ENCODE measurements at regions not wholly inside any gene's neighbourhood (a gene's known extent, or its start where the extent isn't known, plus 50 kb on each side); places are given as distances from the start of the nearest gene placed in this dataset.
"Not testable (repeated sequence)": the region's sequence is repeated elsewhere in the genome, so short reads cannot be mapped to it uniquely, and the experiment has no call there.

- Histone ChIP-seq H3K4me1 (ENCODE audit: control insufficient read depth in 2 of 2, insufficient read depth in 2 of 2, low read length in 1 of 2) (no peaks in the 10 kb centered on the region), H3K36me3 (ENCODE audit: control insufficient read depth in 2 of 2, insufficient read depth in 2 of 2, low read length in 1 of 2) (no peaks in the 10 kb centered on the region), H3K9me3 (ENCODE audit: control insufficient read depth in 2 of 2, insufficient read depth in 1 of 2, low read depth in 1 of 2, low read length in 1 of 2) (peaks cover 8 to 10% of the 10 kb centered on the region in 2 donors), H3K4me3 (ENCODE audit: low read depth in 1 of 2, low read length in 2 of 2) (no peak overlapping the region), H3K27ac (ENCODE audit: low read depth in 2 of 2, low read length in 1 of 2) (no peak overlapping the region), H3K27me3 (ENCODE audit: control insufficient read depth in 1 of 2, insufficient read depth in 2 of 2, low read length in 2 of 2) (no peaks in the 10 kb centered on the region)
- 74 to 78% methylated on average over 2 of the region's 2 CpGs for WGBS, 2 donors
Observed at GRCh38 chr5:87605663-87606062, 192.9 kb upstream of the CCNH start.

GRCh38 chr5:87599778-87600177 lies 187.0 kb upstream of the CCNH start:
- Histone ChIP-seq H3K27me3 (ENCODE audit: control insufficient read depth in 1 of 2, insufficient read depth in 2 of 2, low read length in 2 of 2) (no peaks in the 10 kb centered on the region), H3K4me1 (ENCODE audit: control insufficient read depth in 2 of 2, insufficient read depth in 2 of 2, low read length in 1 of 2) (no peaks in the 10 kb centered on the region), H3K27ac (ENCODE audit: low read depth in 2 of 2, low read length in 1 of 2) (no peak overlapping the region), H3K36me3 (ENCODE audit: control insufficient read depth in 2 of 2, insufficient read depth in 2 of 2, low read length in 1 of 2) (no peaks in the 10 kb centered on the region), H3K9me3 (ENCODE audit: control insufficient read depth in 2 of 2, insufficient read depth in 1 of 2, low read depth in 1 of 2, low read length in 1 of 2) (peaks cover 10 to 12% of the 10 kb centered on the region in 2 donors), H3K4me3 (ENCODE audit: low read depth in 1 of 2, low read length in 2 of 2) (no peak overlapping the region)
- WGBS, 2 donors, result 82 to 88% methylated on average over 2 of the region's 2 CpGs

GRCh38 chr5:87598460-87598859 lies 185.7 kb upstream of the CCNH start:
- H3K4me3 ChIP-seq (ENCODE audit: low read depth in 1 of 2, low read length in 2 of 2), result no peak overlapping the region
- no peaks in the 10 kb centered on the region for H3K36me3 ChIP-seq (ENCODE audit: control insufficient read depth in 2 of 2, insufficient read depth in 2 of 2, low read length in 1 of 2)
- no peaks in the 10 kb centered on the region for H3K4me1 ChIP-seq (ENCODE audit: control insufficient read depth in 2 of 2, insufficient read depth in 2 of 2, low read length in 1 of 2)
- no peak overlapping the region for H3K27ac ChIP-seq (ENCODE audit: low read depth in 2 of 2, low read length in 1 of 2)
- peaks cover 10 to 12% of the 10 kb centered on the region in 2 donors for H3K9me3 ChIP-seq (ENCODE audit: control insufficient read depth in 2 of 2, insufficient read depth in 1 of 2, low read depth in 1 of 2, low read length in 1 of 2)
- no peaks in the 10 kb centered on the region for H3K27me3 ChIP-seq (ENCODE audit: control insufficient read depth in 1 of 2, insufficient read depth in 2 of 2, low read length in 2 of 2)
- WGBS, 2 donors, result 74 to 91% methylated on average over 1 of the region's 1 CpG

GRCh38 chr5:87594566-87594965 lies 181.8 kb upstream of the CCNH start:
- H3K9me3 ChIP-seq (ENCODE audit: control insufficient read depth in 2 of 2, insufficient read depth in 1 of 2, low read depth in 1 of 2, low read length in 1 of 2), result peaks cover 0 to 4% of the 10 kb centered on the region in 2 donors
- H3K4me3 ChIP-seq (ENCODE audit: low read depth in 1 of 2, low read length in 2 of 2), result no peak overlapping the region
- no peaks in the 10 kb centered on the region for H3K36me3 ChIP-seq (ENCODE audit: control insufficient read depth in 2 of 2, insufficient read depth in 2 of 2, low read length in 1 of 2)
- no peaks in the 10 kb centered on the region for H3K4me1 ChIP-seq (ENCODE audit: control insufficient read depth in 2 of 2, insufficient read depth in 2 of 2, low read length in 1 of 2)
- H3K27ac ChIP-seq (ENCODE audit: low read depth in 2 of 2, low read length in 1 of 2), result no peak overlapping the region
- 74 to 75% methylated on average over 1 of the region's 1 CpG for WGBS, 2 donors
- no peaks in the 10 kb centered on the region for H3K27me3 ChIP-seq (ENCODE audit: control insufficient read depth in 1 of 2, insufficient read depth in 2 of 2, low read length in 2 of 2)

GRCh38 chr5:87589587-87589986 lies 176.9 kb upstream of the CCNH start:
- WGBS, 2 donors, result 46 to 55% methylated on average over 2 of the region's 2 CpGs
- peaks cover 0 to 4% of the 10 kb centered on the region in 2 donors for H3K9me3 ChIP-seq (ENCODE audit: control insufficient read depth in 2 of 2, insufficient read depth in 1 of 2, low read depth in 1 of 2, low read length in 1 of 2)
- H3K4me3 ChIP-seq (ENCODE audit: low read depth in 1 of 2, low read length in 2 of 2), result no peak overlapping the region
- no peak overlapping the region for H3K27ac ChIP-seq (ENCODE audit: low read depth in 2 of 2, low read length in 1 of 2)
- no peaks in the 10 kb centered on the region for H3K4me1 ChIP-seq (ENCODE audit: control insufficient read depth in 2 of 2, insufficient read depth in 2 of 2, low read length in 1 of 2)
- no peaks in the 10 kb centered on the region for H3K36me3 ChIP-seq (ENCODE audit: control insufficient read depth in 2 of 2, insufficient read depth in 2 of 2, low read length in 1 of 2)
- H3K27me3 ChIP-seq (ENCODE audit: control insufficient read depth in 1 of 2, insufficient read depth in 2 of 2, low read length in 2 of 2), result no peaks in the 10 kb centered on the region

- Histone ChIP-seq H3K4me1 (ENCODE audit: control insufficient read depth in 2 of 2, insufficient read depth in 2 of 2, low read length in 1 of 2) (no peaks in the 10 kb centered on the region), H3K27me3 (ENCODE audit: control insufficient read depth in 1 of 2, insufficient read depth in 2 of 2, low read length in 2 of 2) (no peaks in the 10 kb centered on the region), H3K36me3 (ENCODE audit: control insufficient read depth in 2 of 2, insufficient read depth in 2 of 2, low read length in 1 of 2) (no peaks in the 10 kb centered on the region), H3K9me3 (ENCODE audit: control insufficient read depth in 2 of 2, insufficient read depth in 1 of 2, low read depth in 1 of 2, low read length in 1 of 2) (peaks cover 0 to 4% of the 10 kb centered on the region in 2 donors), H3K4me3 (ENCODE audit: low read depth in 1 of 2, low read length in 2 of 2) (no peak overlapping the region), H3K27ac (ENCODE audit: low read depth in 2 of 2, low read length in 1 of 2) (no peak overlapping the region)
- 52 to 57% methylated on average over 4 of the region's 4 CpGs for WGBS, 2 donors
Observed at GRCh38 chr5:87588316-87588715, 175.6 kb upstream of the CCNH start.

GRCh38 chr5:87583704-87584103 lies 171.0 kb upstream of the CCNH start:
- not testable (repeated sequence) for H3K4me3 ChIP-seq (ENCODE audit: low read depth in 1 of 2, low read length in 2 of 2); H3K27ac ChIP-seq (ENCODE audit: low read depth in 2 of 2, low read length in 1 of 2); H3K4me1 ChIP-seq (ENCODE audit: control insufficient read depth in 2 of 2, insufficient read depth in 2 of 2, low read length in 1 of 2); H3K27me3 ChIP-seq (ENCODE audit: control insufficient read depth in 1 of 2, insufficient read depth in 2 of 2, low read length in 2 of 2); H3K36me3 ChIP-seq (ENCODE audit: control insufficient read depth in 2 of 2, insufficient read depth in 2 of 2, low read length in 1 of 2); H3K9me3 ChIP-seq (ENCODE audit: control insufficient read depth in 2 of 2, insufficient read depth in 1 of 2, low read depth in 1 of 2, low read length in 1 of 2)

- 83 to 86% methylated on average over 4 of the region's 4 CpGs for WGBS, 2 donors
- Histone ChIP-seq H3K27ac (ENCODE audit: low read depth in 2 of 2, low read length in 1 of 2) (no peak overlapping the region), H3K27me3 (ENCODE audit: control insufficient read depth in 1 of 2, insufficient read depth in 2 of 2, low read length in 2 of 2) (no peaks in the 10 kb centered on the region), H3K36me3 (ENCODE audit: control insufficient read depth in 2 of 2, insufficient read depth in 2 of 2, low read length in 1 of 2) (no peaks in the 10 kb centered on the region), H3K4me1 (ENCODE audit: control insufficient read depth in 2 of 2, insufficient read depth in 2 of 2, low read length in 1 of 2) (no peaks in the 10 kb centered on the region), H3K9me3 (ENCODE audit: control insufficient read depth in 2 of 2, insufficient read depth in 1 of 2, low read depth in 1 of 2, low read length in 1 of 2) (no peaks in the 10 kb centered on the region), H3K4me3 (ENCODE audit: low read depth in 1 of 2, low read length in 2 of 2) (no peak overlapping the region)
Observed at GRCh38 chr5:87582149-87582548, 169.4 kb upstream of the CCNH start.

- Histone ChIP-seq H3K27ac (ENCODE audit: low read depth in 2 of 2, low read length in 1 of 2) (no peak overlapping the region), H3K4me1 (ENCODE audit: control insufficient read depth in 2 of 2, insufficient read depth in 2 of 2, low read length in 1 of 2) (no peaks in the 10 kb centered on the region), H3K9me3 (ENCODE audit: control insufficient read depth in 2 of 2, insufficient read depth in 1 of 2, low read depth in 1 of 2, low read length in 1 of 2) (no peaks in the 10 kb centered on the region), H3K4me3 (ENCODE audit: low read depth in 1 of 2, low read length in 2 of 2) (no peak overlapping the region), H3K36me3 (ENCODE audit: control insufficient read depth in 2 of 2, insufficient read depth in 2 of 2, low read length in 1 of 2) (no peaks in the 10 kb centered on the region), H3K27me3 (ENCODE audit: control insufficient read depth in 1 of 2, insufficient read depth in 2 of 2, low read length in 2 of 2) (no peaks in the 10 kb centered on the region)
- WGBS, 2 donors, result 76 to 85% methylated on average over 1 of the region's 1 CpG
Observed at GRCh38 chr5:87581661-87582060, 168.9 kb upstream of the CCNH start.

GRCh38 chr5:87579678-87580077 lies 166.9 kb upstream of the CCNH start:
- Histone ChIP-seq H3K9me3 (ENCODE audit: control insufficient read depth in 2 of 2, insufficient read depth in 1 of 2, low read depth in 1 of 2, low read length in 1 of 2) (no peaks in the 10 kb centered on the region), H3K36me3 (ENCODE audit: control insufficient read depth in 2 of 2, insufficient read depth in 2 of 2, low read length in 1 of 2) (no peaks in the 10 kb centered on the region), H3K27me3 (ENCODE audit: control insufficient read depth in 1 of 2, insufficient read depth in 2 of 2, low read length in 2 of 2) (no peaks in the 10 kb centered on the region), H3K27ac (ENCODE audit: low read depth in 2 of 2, low read length in 1 of 2) (no peak overlapping the region), H3K4me3 (ENCODE audit: low read depth in 1 of 2, low read length in 2 of 2) (no peak overlapping the region), H3K4me1 (ENCODE audit: control insufficient read depth in 2 of 2, insufficient read depth in 2 of 2, low read length in 1 of 2) (no peaks in the 10 kb centered on the region)
